IMR-90 (cell line): ENCODE measurements at regions not wholly inside any gene's neighbourhood (a gene's known extent, or its start where the extent isn't known, plus 50 kb on each side); places are given as distances from the start of the nearest gene placed in this dataset.

Source experiments
- ATAC-seq: fragments of 200-7000 bp; cut with Tn5 transposase; 2 replicates; pipeline ENCODE4 v1.9.1; 2020; ENCODE audit warnings: low read depth, mild to moderate bottlenecking, moderate library complexity
- BruUV-seq: library from RNA; stranded (reverse); fragments of 400-500 nt; replicated peaks from 2 replicates; lab custom pipeline; 2021; lab: Mats Ljungman, UMichigan
- CTCF ChIA-PET: fragments of 300-600 bp; formaldehyde crosslinking; extraction: SDS; loops from one replicate; lab custom pipeline; 2021; ENCODE audit warnings: antibody characterized with exemption; lab: Yijun Ruan, JAX
- POLR2A ChIA-PET: fragments of 300-600 bp; sonication (Branson Sonifier 250); formaldehyde crosslinking; loops from one replicate; lab custom pipeline; 2022; ENCODE audit warnings: antibody characterized with exemption; ENCODE audit not compliant: unreplicated experiment; lab: Charles Lee
- DNase-seq: peaks from one replicate; pipeline ENCODE4 v3.0.0; 2013
- H2AFZ ChIP-seq: replicated peaks from 2 replicates; pipeline ENCODE3; 2013; ENCODE audit warnings: low read length, mild to moderate bottlenecking; ENCODE audit not compliant: poor library complexity
- H2AK5ac ChIP-seq: 2 replicates; pipeline ENCODE4 v1.6.1; 2013; ENCODE audit warnings: low read depth, low read length, inconsistent platforms
- H2AK9ac ChIP-seq: replicated peaks from 2 replicates; pipeline ENCODE3; 2013; ENCODE audit warnings: mild to moderate bottlenecking, low read depth, low read length, moderate library complexity; ENCODE audit not compliant: poor library complexity
- H2BK120ac ChIP-seq: 2 replicates; pipeline ENCODE4 v1.6.1; 2013; ENCODE audit warnings: low read depth, low read length, inconsistent platforms
- H2BK15ac ChIP-seq: 3 replicates; pipeline ENCODE4 v1.6.1; 2013; ENCODE audit warnings: low read depth, low read length, inconsistent platforms
- H2BK20ac ChIP-seq: 2 replicates; pipeline ENCODE4 v1.6.1; 2013; ENCODE audit warnings: low read depth, mild to moderate bottlenecking, inconsistent platforms, low read length, moderate library complexity
- H2BK5ac ChIP-seq: 2 replicates; pipeline ENCODE4 v1.6.1; 2013; ENCODE audit warnings: mild to moderate bottlenecking, low read depth, low read length, inconsistent platforms; ENCODE audit not compliant: poor library complexity, severe bottlenecking
- H3K14ac ChIP-seq: replicated peaks from 2 replicates; pipeline ENCODE4 v1.6.1; 2013; ENCODE audit warnings: low read depth, low read length, inconsistent platforms
- H3K18ac ChIP-seq: 2 replicates; pipeline ENCODE4 v1.6.1; 2013; ENCODE audit warnings: low read depth, low read length, control low read depth
- H3K23ac ChIP-seq: 2 replicates; pipeline ENCODE4 v1.6.1; 2013; ENCODE audit warnings: low read depth, low read length, inconsistent platforms
- H3K27ac ChIP-seq: 2 replicates; pipeline ENCODE4 v1.5.1; 2013; ENCODE audit warnings: mild to moderate bottlenecking, control low read depth, low read length; ENCODE audit not compliant: insufficient read depth
- H3K27me3 ChIP-seq: 2 replicates; pipeline ENCODE4 v1.6.1; 2013; ENCODE audit warnings: low read length; ENCODE audit not compliant: control insufficient read depth, insufficient read depth
- H3K36me3 ChIP-seq: 2 replicates; pipeline ENCODE4 v1.6.1; 2013; ENCODE audit warnings: low read length, mixed read lengths; ENCODE audit not compliant: control insufficient read depth, insufficient read depth
- H3K4ac ChIP-seq: 2 replicates; pipeline ENCODE4 v1.6.1; 2013; ENCODE audit warnings: low read depth, low read length, inconsistent platforms
- H3K4me1 ChIP-seq: 2 replicates; pipeline ENCODE4 v1.6.1; 2013; ENCODE audit warnings: low read length, mixed read lengths; ENCODE audit not compliant: control insufficient read depth, insufficient read depth
- H3K4me2 ChIP-seq: 2 replicates; pipeline ENCODE4 v1.6.1; 2013; ENCODE audit warnings: low read depth, mild to moderate bottlenecking, control low read depth, low read length, moderate library complexity
- H3K4me3 ChIP-seq: 2 replicates; pipeline ENCODE4 v1.5.1; 2013; ENCODE audit warnings: low read depth, mild to moderate bottlenecking, control low read depth, low read length, moderate library complexity; ENCODE audit not compliant: insufficient read depth
- H3K56ac ChIP-seq: 2 replicates; pipeline ENCODE4 v1.6.1; 2013; ENCODE audit warnings: low read length, inconsistent platforms; ENCODE audit not compliant: insufficient read depth; ENCODE audit errors: extremely low read depth
- H3K79me1 ChIP-seq, 2 experiments: 2 replicates each; pipeline ENCODE4 v1.6.1; 2013; ENCODE audit warnings: low read length in 2 of 2, inconsistent platforms in 1 of 2, low read depth in 1 of 2
- H3K9ac ChIP-seq: 2 replicates; pipeline ENCODE4 v1.6.1; 2013; ENCODE audit warnings: low read depth, low read length, control low read depth
- H3K9me1 ChIP-seq: 2 replicates; pipeline ENCODE4 v1.6.1; 2013; ENCODE audit warnings: low read length, inconsistent platforms; ENCODE audit not compliant: insufficient read depth
- H3K9me3 ChIP-seq: 2 replicates; pipeline ENCODE4 v1.6.1; 2013; ENCODE audit warnings: low read length; ENCODE audit not compliant: control insufficient read depth, insufficient read depth
- H4K20me1 ChIP-seq: 2 replicates; pipeline ENCODE4 v1.6.1; 2013; ENCODE audit warnings: low read length, inconsistent platforms; ENCODE audit not compliant: insufficient read depth
- H4K5ac ChIP-seq: 2 replicates; pipeline ENCODE4 v1.6.1; 2013; ENCODE audit warnings: mild to moderate bottlenecking, low read depth, low read length, control low read depth
- H4K8ac ChIP-seq, 2 experiments: 2 replicates each; pipeline ENCODE4 v1.6.1; 2013; ENCODE audit warnings: low read depth in 2 of 2, low read length in 2 of 2, control low read depth in 1 of 2, inconsistent platforms in 1 of 2
- H4K91ac ChIP-seq: 2 replicates; pipeline ENCODE4 v1.6.1; 2013; ENCODE audit warnings: low read depth, low read length, inconsistent platforms; ENCODE audit not compliant: insufficient read depth
- FOS ChIP-seq: fragments of 150-350 bp; IDR thresholded peaks from 2 replicates; pipeline ENCODE4 v1.6.1; 2016; ENCODE audit warnings: low read depth, low read length
- MAZ ChIP-seq: IDR thresholded peaks from 2 replicates; pipeline ENCODE4 v1.6.1; 2012; ENCODE audit warnings: low read depth, mild to moderate bottlenecking, low read length, improper control_type of control experiment, moderate library complexity, borderline replicate concordance
- dilution Hi-C: fragments of 300-500 bp; cut with HindIII; formaldehyde crosslinking; loops from one replicate; pipeline ENCODE4 v1.14.3; 2018; ENCODE audit warnings: low sequenced_read_pairs; ENCODE audit not compliant: unreplicated experiment
- in situ Hi-C: fragments of 300-500 bp; cut with MboI; formaldehyde crosslinking; loops from 3 replicates; pipeline ENCODE4 v1.14.3; 2019; ENCODE audit warnings: low sequenced_read_pairs, inconsistent platforms, mixed read lengths
- intact Hi-C: fragments of 100-400 bp; cut with micrococcal nuclease; formaldehyde crosslinking; loops from 2 replicates; pipeline ENCODE4 v1.10.0; 2022

GRCh38 chr7:22653951-22654350, 73.0 kb upstream of the IL6 start:
- peaks cover 8% of the 10 kb centered on the region; the same call in 1 of the 2 replicates for H3K4me1 ChIP-seq
- H3K9me1 ChIP-seq = peaks cover 7% of the 10 kb centered on the region; the same call in 1 of the 2 replicates
- H2BK5ac ChIP-seq = peak overlapping the region; percentile 64
- H3K27ac ChIP-seq = no peak overlapping the region
- no peak overlapping the region for H3K56ac ChIP-seq
- H4K5ac ChIP-seq = no peak overlapping the region; the same call in 1 of the 2 replicates
- no peak overlapping the region for H2AK9ac ChIP-seq
- no peak for ATAC-seq
- H3K9ac ChIP-seq = no peak overlapping the region
- H4K91ac ChIP-seq = peak overlapping the region; percentile 28; the same call in 1 of the 2 replicates
- no peak overlapping the region for H2AFZ ChIP-seq
- peak overlapping the region; percentile 57 for H3K14ac ChIP-seq
- peak overlapping the region; percentile 45 for H2BK20ac ChIP-seq
- peak overlapping the region; percentile 55; the same call in 1 of the 2 replicates for H3K4ac ChIP-seq
- peak overlapping the region in 1 of 2 experiments; percentile 4; a peak in 2 of 4 replicates for H4K8ac ChIP-seq
- peak overlapping the region; percentile 83 for H2BK120ac ChIP-seq
- BruUV-seq = no TSS peak
- in situ Hi-C loops = no loop called here
- no peaks in the 10 kb centered on the region for H4K20me1 ChIP-seq
- H3K4me2 ChIP-seq = no peak overlapping the region
- no peaks in the 10 kb centered on the region for H3K36me3 ChIP-seq
- H3K18ac ChIP-seq = peak overlapping the region; percentile 1; the same call in 1 of the 2 replicates
- POLR2A ChIA-PET = no interaction called here
- H2AK5ac ChIP-seq = no peak overlapping the region; the same call in 1 of the 2 replicates
- dilution Hi-C loops = no loop called here
- no peak overlapping the region; the same call in 1 of the 2 replicates for H3K23ac ChIP-seq
- intact Hi-C loops = no loop called here
- TF ChIP-seq MAZ = no peak
- TF ChIP-seq FOS = no peak
- CTCF ChIA-PET = interaction anchor here (0.6 kb wide), 1 partner anchor 73 kb away, joined by 3 read pairs; the partner anchor contains the start of gene IL6
- H3K27me3 ChIP-seq = no peaks in the 10 kb centered on the region
- no peak overlapping the region for H3K4me3 ChIP-seq
- peak overlapping the region; percentile 45; the same call in 2 of the 3 replicates for H2BK15ac ChIP-seq
- no peaks in the 10 kb centered on the region; a peak in 1 of 4 replicates for H3K79me1 ChIP-seq
- H3K9me3 ChIP-seq = no peaks in the 10 kb centered on the region
- no peak for DNase-seq
